Small intestine (tissue), 7 donors: ENCODE measurements at regions not wholly inside any gene's neighbourhood (a gene's known extent, or its start where the extent isn't known, plus 50 kb on each side); places are given as distances from the start of the nearest gene placed in this dataset.

Source experiments
- DNase-seq, 2 donors: peaks; one replicate each; pipeline versions ENCODE4 v3.0.0 to v3.0.0-alpha.2; 2013
- FAIRE-seq: peaks from 2 replicates; lab custom pipeline; 2012; peaks lifted over from hg19 to GRCh38; lab: Jason Lieb, UNC
- H3K27ac ChIP-seq, 3 donors: one replicate each; pipeline ENCODE4 v1.5.1; 2013; ENCODE audit warnings: low read length in 2 of 3, mild to moderate bottlenecking in 2 of 3, control low read depth in 1 of 3, inconsistent platforms in 1 of 3, low read depth in 1 of 3, moderate library complexity in 1 of 3
- H3K27me3 ChIP-seq, 3 donors: one replicate each; pipeline ENCODE4 v1.6.1; 2013; ENCODE audit warnings: low read length in 3 of 3, inconsistent platforms in 1 of 3; ENCODE audit not compliant: control insufficient read depth in 3 of 3, insufficient read depth in 3 of 3
- H3K36me3 ChIP-seq, 3 donors: one replicate each; pipeline ENCODE4 v1.6.1; 2013; ENCODE audit warnings: low read length in 3 of 3, inconsistent platforms in 1 of 3, low read depth in 1 of 3, mild to moderate bottlenecking in 1 of 3, moderate library complexity in 1 of 3; ENCODE audit not compliant: control insufficient read depth in 3 of 3, insufficient read depth in 2 of 3
- H3K4me1 ChIP-seq, 3 donors: one replicate each; pipeline ENCODE4 v1.6.1; 2013; ENCODE audit warnings: low read length in 2 of 3, inconsistent platforms in 1 of 3, low read depth in 1 of 3, mild to moderate bottlenecking in 1 of 3, moderate library complexity in 1 of 3; ENCODE audit not compliant: control insufficient read depth in 3 of 3, insufficient read depth in 2 of 3
- H3K4me3 ChIP-seq, 3 donors: one replicate each; pipeline ENCODE4 v1.5.1; 2013; ENCODE audit warnings: low read length in 3 of 3, control low read depth in 1 of 3, inconsistent platforms in 1 of 3, low read depth in 1 of 3, mild to moderate bottlenecking in 1 of 3, moderate library complexity in 1 of 3
- H3K9me3 ChIP-seq, 2 donors: one replicate each; pipeline ENCODE4 v1.6.1; 2013; ENCODE audit warnings: low read depth in 1 of 2, low read length in 1 of 2; ENCODE audit not compliant: control insufficient read depth in 2 of 2, insufficient read depth in 1 of 2
- WGBS, 3 donors: extraction: QIAGEN DNeasy Blood & Tissue Kit; methylation state at CpG; one replicate each; pipeline ENCODE4 v1.1.7; 2013; 5-methylcytosine and 5-hydroxymethylcytosine counted together
- donor health status: healthy with polysubstance abuse.
- donor health status: control.
- donor health status: control.
- donor health status: Bipolar disorder and iron deficiency.
- donor health status: healthy.

GRCh38 chr1:81635816-81636215 lies 164.9 kb upstream of the ADGRL2 start:
- WGBS, 3 donors = 92 to 94% (median 93%) methylated on average over 2 of the region's 2 CpGs
- H3K27ac ChIP-seq = no peak overlapping the region
- DNase-seq (peak in 1 of 2 donors; percentile 17), FAIRE-seq (no peak)
- no peaks in the 10 kb centered on the region for H3K27me3 ChIP-seq
- H3K4me3 ChIP-seq = no peak overlapping the region
- no peaks in the 10 kb centered on the region for H3K9me3 ChIP-seq
- H3K36me3 ChIP-seq = no peaks in the 10 kb centered on the region
- no peaks in the 10 kb centered on the region for H3K4me1 ChIP-seq

- H3K36me3 ChIP-seq = no peaks in the 10 kb centered on the region
- DNase-seq = no peak
- no peak overlapping the region for H3K27ac ChIP-seq
- no peaks in the 10 kb centered on the region for H3K9me3 ChIP-seq
- H3K4me1 ChIP-seq = no peaks in the 10 kb centered on the region
- no peaks in the 10 kb centered on the region for H3K27me3 ChIP-seq
- WGBS, 3 donors = 87 to 94% (median 88%) methylated on average over 6 of the region's 6 CpGs
- no peak for FAIRE-seq
- H3K4me3 ChIP-seq = no peak overlapping the region
Observed at GRCh38 chr1:81634294-81634693, 166.4 kb upstream of the ADGRL2 start.

GRCh38 chr1:81619156-81619555 lies 181.6 kb upstream of the ADGRL2 start:
- WGBS, 3 donors = 14 to 43% (median 20%) methylated on average over 3 of the region's 3 CpGs
- H3K9me3 ChIP-seq = peaks cover 0 to 15% of the 10 kb centered on the region in 2 donors
- no peaks in the 10 kb centered on the region for H3K36me3 ChIP-seq
- H3K27me3 ChIP-seq = peaks cover 0 to 2% (median 0%) of the 10 kb centered on the region in 3 donors
- no peak overlapping the region for H3K27ac ChIP-seq
- no peak overlapping the region for H3K4me3 ChIP-seq
- FAIRE-seq = no peak
- peak; percentile 6 to 32 for DNase-seq
- H3K4me1 ChIP-seq = peaks cover 0 to 3% (median 0%) of the 10 kb centered on the region in 3 donors

- Histone ChIP-seq H3K4me1 (peaks cover 0 to 3% (median 0%) of the 10 kb centered on the region in 3 donors), H3K27me3 (peaks cover 0 to 2% (median 0%) of the 10 kb centered on the region in 3 donors), H3K4me3 (no peak overlapping the region), H3K9me3 (peaks cover 0 to 15% of the 10 kb centered on the region in 2 donors), H3K36me3 (no peaks in the 10 kb centered on the region), H3K27ac (no peak overlapping the region)
- FAIRE-seq (no peak), DNase-seq (no peak)
Observed at GRCh38 chr1:81618376-81618775, 182.4 kb upstream of the ADGRL2 start.

GRCh38 chr1:81617308-81617967 lies 183.3 kb upstream of the ADGRL2 start:
- Histone ChIP-seq H3K27ac (no peak overlapping the region), H3K36me3 (no peaks in the 10 kb centered on the region), H3K4me3 (no peak overlapping the region), H3K27me3 (peaks cover 0 to 2% (median 0%) of the 10 kb centered on the region in 3 donors), H3K4me1 (peaks cover 0 to 3% (median 0%) of the 10 kb centered on the region in 3 donors), H3K9me3 (peaks cover 0 to 15% of the 10 kb centered on the region in 2 donors)
- no peak for FAIRE-seq
- no peak for DNase-seq
- 78 to 84% (median 79%) methylated on average over 9 of the region's 9 CpGs for WGBS, 3 donors

GRCh38 chr1:81613803-81614202 lies 186.9 kb upstream of the ADGRL2 start:
- Histone ChIP-seq H3K4me1 (no peaks in the 10 kb centered on the region), H3K36me3 (no peaks in the 10 kb centered on the region), H3K4me3 (no peak overlapping the region), H3K9me3 (peaks cover 0 to 18% of the 10 kb centered on the region in 2 donors), H3K27me3 (peaks cover 0 to 2% (median 0%) of the 10 kb centered on the region in 3 donors), H3K27ac (no peak overlapping the region)
- WGBS, 3 donors = 85 to 94% (median 86%) methylated on average over 3 of the region's 3 CpGs
- FAIRE-seq (no peak), DNase-seq (no peak)

GRCh38 chr1:81607924-81608323 lies 192.8 kb upstream of the ADGRL2 start:
- H3K4me3 ChIP-seq = no peak overlapping the region
- H3K4me1 ChIP-seq = no peaks in the 10 kb centered on the region
- H3K36me3 ChIP-seq = no peaks in the 10 kb centered on the region
- WGBS, 3 donors = 72 to 77% (median 74%) methylated on average over 3 of the region's 3 CpGs
- H3K27me3 ChIP-seq = no peaks in the 10 kb centered on the region
- H3K9me3 ChIP-seq = peaks cover 0 to 3% of the 10 kb centered on the region in 2 donors
- DNase-seq = no peak
- no peak overlapping the region for H3K27ac ChIP-seq
- no peak for FAIRE-seq

GRCh38 chr1:81607086-81607485 lies 193.6 kb upstream of the ADGRL2 start:
- no peak for FAIRE-seq
- Histone ChIP-seq H3K36me3 (no peaks in the 10 kb centered on the region), H3K9me3 (peaks cover 0 to 3% of the 10 kb centered on the region in 2 donors), H3K27me3 (no peaks in the 10 kb centered on the region), H3K4me1 (no peaks in the 10 kb centered on the region), H3K4me3 (no peak overlapping the region), H3K27ac (no peak overlapping the region)
- 70 to 73% (median 71%) methylated on average over 3 of the region's 3 CpGs for WGBS, 3 donors
- DNase-seq = no peak

GRCh38 chr1:81606656-81607055 lies 194.1 kb upstream of the ADGRL2 start:
- Histone ChIP-seq H3K4me1 (no peaks in the 10 kb centered on the region), H3K27ac (no peak overlapping the region), H3K4me3 (no peak overlapping the region), H3K27me3 (no peaks in the 10 kb centered on the region), H3K9me3 (peaks cover 0 to 1% of the 10 kb centered on the region in 2 donors), H3K36me3 (no peaks in the 10 kb centered on the region)
- WGBS, 3 donors = 66 to 73% (median 68%) methylated on average over 5 of the region's 5 CpGs
- DNase-seq (peak in 1 of 2 donors; percentile 9), FAIRE-seq (no peak)
